ENCODE measurements at regions not wholly inside any gene's neighbourhood (a gene's known extent, or its start where the extent isn't known, plus 50 kb on each side); places are given as distances from the start of the nearest gene placed in this dataset.
"Not testable (repeated sequence)": the region's sequence is repeated elsewhere in the genome, so short reads cannot be mapped to it uniquely, and the experiment has no call there.

GRCh38 chr2:100748673-100749072, 71.3 kb upstream of the NPAS2 start (continued):
- no peak for TF ChIP-seq ZNF18 (tag by site-specific recombination; IDR thresholded peaks at IDR 0.05)

DNA sequence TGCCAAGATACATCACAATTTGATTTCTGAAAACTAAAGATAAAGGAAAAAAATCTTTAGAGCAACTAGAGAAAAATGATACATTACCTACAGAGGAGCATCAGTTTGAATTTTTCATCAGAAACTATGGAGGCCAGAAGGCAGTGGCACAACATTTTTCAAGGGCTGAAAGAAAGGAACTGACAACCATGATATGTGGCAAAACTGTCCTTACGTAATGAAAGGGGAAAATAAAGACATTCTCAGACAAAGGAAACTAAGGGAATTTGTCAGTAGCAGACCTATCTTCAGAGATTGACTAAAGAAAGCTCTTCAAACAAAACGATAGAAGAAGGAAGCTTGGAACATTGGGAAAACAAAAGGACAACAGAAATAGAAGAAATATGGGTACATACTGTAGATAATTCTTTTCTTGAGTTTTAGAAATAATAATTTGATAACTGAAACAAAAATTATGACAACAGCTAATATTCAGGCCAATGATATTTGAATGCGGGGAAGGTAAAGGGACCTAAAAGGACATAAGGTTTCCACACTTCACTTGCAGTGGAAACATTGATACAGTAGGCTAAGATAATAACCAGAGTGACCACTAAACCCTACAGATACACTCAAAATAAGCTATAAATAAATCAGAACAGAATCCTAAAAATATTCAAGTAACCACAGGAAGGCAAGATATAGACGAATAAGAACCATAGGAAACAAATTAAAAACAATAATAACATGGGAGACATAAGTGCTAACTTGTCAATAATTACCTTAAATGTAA, 70.0 kb upstream of the NPAS2 start:
- TF ChIP-seq ZBTB17 (tag by site-specific recombination; IDR thresholded peaks at IDR 0.05) (no peak), ZNF561 (tag by site-specific recombination; IDR thresholded peaks at IDR 0.05; ENCODE audit: borderline replicate concordance) (no peak), ZNF777 (tag by site-specific recombination; IDR thresholded peaks at IDR 0.05; ENCODE audit: borderline replicate concordance) (no peak), ZNF518A (tag by site-specific recombination; conservative IDR thresholded peaks at IDR 0.05; ENCODE audit: low read depth) (no peak), ZBTB44 (tag by site-specific recombination; IDR thresholded peaks at IDR 0.05) (no peak), ZNF558 (tag by site-specific recombination; IDR thresholded peaks at IDR 0.05) (no peak), KLF1 (tag by site-specific recombination; IDR thresholded peaks at IDR 0.05) (no peak), ZNF341 (tag by site-specific recombination; IDR thresholded peaks at IDR 0.05; ENCODE audit: low read depth) (no peak), BCL11A (tag by site-specific recombination; IDR thresholded peaks at IDR 0.05; ENCODE audit: low read depth) (no peak), HOXC10 (CRISPR knock-in tag; IDR thresholded peaks at IDR 0.05) (no peak), ZNF133 (tag by site-specific recombination; IDR thresholded peaks at IDR 0.05) (no peak), ZNF768 (tag by site-specific recombination; IDR thresholded peaks at IDR 0.05) (no peak), ZNF792 (tag by site-specific recombination; IDR thresholded peaks at IDR 0.05) (no peak), ZNF114 (tag by site-specific recombination; IDR thresholded peaks at IDR 0.05) (no peak), ZFP69B (tag by site-specific recombination; IDR thresholded peaks at IDR 0.05) (no peak), OVOL3 (tag by site-specific recombination; IDR thresholded peaks at IDR 0.05) (no peak), ZNF266 (tag by site-specific recombination; IDR thresholded peaks at IDR 0.05; ENCODE audit: low read depth) (no peak), ZNF292 (tag by site-specific recombination; IDR thresholded peaks at IDR 0.05; ENCODE audit: borderline replicate concordance, low read depth) (no peak)
- Histone ChIP-seq H3K4me3 (ENCODE audit: low read depth, low read length) (no peak overlapping the region), H3K9me3 (ENCODE audit: control insufficient read depth, insufficient read depth, low read depth, low read length) (no peaks in the 10 kb centered on the region), H3K4me1 (ENCODE audit: control insufficient read depth, insufficient read depth, low read length) (no peaks in the 10 kb centered on the region), H3K27ac (ENCODE audit: extremely low read depth, low read depth, low read length) (no peak overlapping the region), H3K36me3 (ENCODE audit: control insufficient read depth in 2 of 2, insufficient read depth in 1 of 2, low read length in 2 of 2) (no peaks in the 10 kb centered on the region)
- ChIA-PET CTCF (interaction anchor here (1.1 kb wide), 1 partner anchor 20 kb away, joined by 3 read pairs; no protein-coding TSS in a partner anchor), POLR2A (interaction anchor here (0.5 kb wide), 1 partner anchor 189 kb away, joined by 3 read pairs; no protein-coding TSS in a partner anchor)

DNA sequence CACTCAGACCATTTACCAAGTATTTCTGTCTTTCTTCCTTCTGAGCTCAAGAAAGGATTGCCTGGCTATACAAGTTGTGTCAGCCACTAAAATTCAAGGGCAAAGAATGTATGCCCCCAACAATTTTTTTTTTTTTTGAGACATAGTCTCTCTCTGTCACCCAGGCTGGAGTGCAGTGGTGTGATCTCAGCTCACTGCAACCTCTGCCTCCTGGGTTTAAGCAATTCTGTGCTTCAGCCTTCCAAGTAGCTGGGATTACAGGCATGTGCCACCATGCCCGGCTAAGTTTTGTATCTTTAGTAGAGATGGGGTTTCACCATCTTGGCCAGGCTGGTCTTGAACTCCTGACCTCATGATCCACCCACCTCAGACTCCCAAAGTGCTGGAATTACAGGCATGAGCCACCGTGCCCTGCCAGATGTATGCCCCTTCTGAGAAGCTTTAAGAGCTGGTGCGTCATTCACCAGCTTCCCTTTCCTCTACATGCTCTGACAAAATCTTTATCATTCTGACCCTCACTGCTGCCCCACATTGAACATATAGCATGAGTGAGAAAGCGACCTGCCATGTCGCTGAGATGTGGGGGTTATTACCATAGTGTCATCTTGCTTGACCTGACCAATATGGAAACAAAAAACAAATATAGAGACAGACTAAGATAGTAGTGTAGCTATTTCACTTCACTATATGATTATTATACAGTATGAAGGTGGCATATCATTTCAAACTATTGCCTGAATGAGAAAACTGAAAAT, 67.9 kb upstream of the NPAS2 start:
- CTCF ChIA-PET: interaction anchor here (1.4 kb wide), 1 partner anchor 10 kb away, joined by 3 read pairs; no protein-coding TSS in a partner anchor
- H3K4me1 ChIP-seq (ENCODE audit: control insufficient read depth, insufficient read depth, low read length); POLR2A ChIA-PET; H3K27ac ChIP-seq (ENCODE audit: extremely low read depth, low read depth, low read length); H3K36me3 ChIP-seq (ENCODE audit: control insufficient read depth in 2 of 2, insufficient read depth in 1 of 2, low read length in 2 of 2); H3K4me3 ChIP-seq (ENCODE audit: low read depth, low read length); H3K9me3 ChIP-seq (ENCODE audit: control insufficient read depth, insufficient read depth, low read depth, low read length): not testable (repeated sequence)

All from HEK293 (cell line).